CD14-positive monocyte (primary cell): ENCODE measurements at regions not wholly inside any gene's neighbourhood (a gene's known extent, or its start where the extent isn't known, plus 50 kb on each side); places are given as distances from the start of the nearest gene placed in this dataset.

Experiments used
- DNase-seq, 3 donors: peaks; one replicate each; pipeline ENCODE4 v3.0.0-alpha.2; 2011 to 2022
- H2AFZ ChIP-seq: 2 replicates; pipeline ENCODE4 v1.6.0; 2012; ENCODE audit warnings: mild to moderate bottlenecking, low read depth, low read length, inconsistent platforms; ENCODE audit not compliant: insufficient read depth, poor library complexity, severe bottlenecking
- H3K27ac ChIP-seq, 2 donors: 1 replicate in 1 of 2; 2 replicates in 1 of 2; pipeline ENCODE4 v1.5.1; 2012 to 2013; ENCODE audit warnings: low read length in 2 of 2, control low read depth in 1 of 2, inconsistent platforms in 1 of 2, low read depth in 1 of 2, mild to moderate bottlenecking in 1 of 2
- H3K27me3 ChIP-seq, 2 donors: one replicate each; pipeline versions ENCODE4 v1.6.0 to v1.6.1; 2011 to 2013; ENCODE audit warnings: low read length in 2 of 2; ENCODE audit not compliant: control insufficient read depth in 2 of 2, insufficient read depth in 2 of 2
- H3K36me3 ChIP-seq, 2 donors: replicated peaks in 1 of 2; 1 replicate in 1 of 2; 2 replicates in 1 of 2; pipeline versions ENCODE4 v1.5.1 to v1.6.1; 2012 to 2013; ENCODE audit warnings: low read length in 2 of 2, control low read depth in 1 of 2, inconsistent platforms in 1 of 2, mild to moderate bottlenecking in 1 of 2; ENCODE audit not compliant: insufficient read depth in 2 of 2, control insufficient read depth in 1 of 2
- H3K4me1 ChIP-seq, 2 donors: 1 replicate in 1 of 2; 2 replicates in 1 of 2; pipeline versions ENCODE4 v1.5.1 to v1.6.1; 2012 to 2013; ENCODE audit warnings: low read length in 2 of 2, control low read depth in 1 of 2, inconsistent platforms in 1 of 2, mild to moderate bottlenecking in 1 of 2, moderate library complexity in 1 of 2; ENCODE audit not compliant: insufficient read depth in 2 of 2, control insufficient read depth in 1 of 2
- H3K4me2 ChIP-seq: replicated peaks from 2 replicates; pipeline ENCODE3; 2012; ENCODE audit warnings: low read length, moderate library complexity, mild to moderate bottlenecking; ENCODE audit not compliant: poor library complexity, severe bottlenecking; ENCODE audit errors: extremely low read depth
- H3K4me3 ChIP-seq, 3 experiments: fragments of 200-600 bp in 1 of 3; sonication (generic) in 1 of 3; replicated peaks in 1 of 3; 1 replicate in 2 of 3; 2 replicates in 1 of 3; pipeline ENCODE4 v1.5.1; 2011 to 2013; ENCODE audit warnings: low read length in 3 of 3, mild to moderate bottlenecking in 3 of 3, control low read depth in 2 of 3, low read depth in 2 of 3, inconsistent platforms in 1 of 3, moderate library complexity in 1 of 3
- H3K79me2 ChIP-seq: 2 replicates; pipeline ENCODE4 v1.6.0; 2012; ENCODE audit warnings: mild to moderate bottlenecking, control low read depth, inconsistent platforms, low read length, moderate library complexity; ENCODE audit not compliant: insufficient read depth
- H3K9ac ChIP-seq: 2 replicates; pipeline ENCODE4 v1.6.0; 2017; ENCODE audit warnings: low read length, mild to moderate bottlenecking; ENCODE audit not compliant: insufficient read depth, poor library complexity, severe bottlenecking
- H3K9me3 ChIP-seq, 2 donors: replicated peaks in 1 of 2; 1 replicate in 1 of 2; 2 replicates in 1 of 2; pipeline versions ENCODE4 v1.5.1 to v1.6.1; 2012 to 2013; ENCODE audit warnings: low read length in 2 of 2, control low read depth in 1 of 2; ENCODE audit not compliant: control insufficient read depth in 1 of 2, insufficient read depth in 1 of 2
- H4K20me1 ChIP-seq: 2 replicates; pipeline ENCODE4 v1.6.0; 2012; ENCODE audit warnings: mild to moderate bottlenecking, low read length, control low read depth, moderate library complexity; ENCODE audit not compliant: insufficient read depth
- H3K27ac Mint-ChIP-seq, 7 donors: one replicate each; pipeline ENCODE4 v1.8.0; 2020; ENCODE audit warnings: mild to moderate bottlenecking in 7 of 7, mixed read lengths in 7 of 7, moderate library complexity in 6 of 7, inconsistent platforms in 2 of 7
- H3K27me3 Mint-ChIP-seq, 3 donors: one replicate each; pipeline ENCODE4 v1.8.0; 2021 to 2022; ENCODE audit warnings: low read depth in 3 of 3, mild to moderate bottlenecking in 3 of 3, mixed read lengths in 3 of 3, moderate library complexity in 3 of 3, inconsistent platforms in 1 of 3
- H3K36me3 Mint-ChIP-seq, 2 donors: one replicate each; pipeline ENCODE4 v1.8.0; 2020; ENCODE audit warnings: mixed read lengths in 2 of 2, inconsistent platforms in 1 of 2, mild to moderate bottlenecking in 1 of 2
- H3K4me1 Mint-ChIP-seq: one replicate; pipeline ENCODE4 v1.8.0; 2020; ENCODE audit warnings: mild to moderate bottlenecking, mixed read lengths
- H3K4me3 Mint-ChIP-seq, 2 donors: one replicate each; pipeline ENCODE4 v1.8.0; 2020; ENCODE audit warnings: mild to moderate bottlenecking in 2 of 2, mixed read lengths in 2 of 2, moderate library complexity in 1 of 2
- H3K9me3 Mint-ChIP-seq, 7 donors: one replicate each; pipeline ENCODE4 v1.8.0; 2020 to 2022; ENCODE audit warnings: mixed read lengths in 7 of 7, mild to moderate bottlenecking in 6 of 7, moderate library complexity in 6 of 7, inconsistent platforms in 2 of 7
- WGBS: methylation state at CpG from one replicate; pipeline ENCODE4 v1.1.5; 2013; ENCODE audit warnings: missing lambda C conversion rate; ENCODE audit not compliant: insufficient coverage; 5-methylcytosine and 5-hydroxymethylcytosine counted together
- intact Hi-C, 2 donors: fragments of 100-400 bp; cut with micrococcal nuclease; formaldehyde crosslinking; loops; one replicate each; pipeline versions ENCODE4 v1.15.0 to v1.15.1; 2023
- TF ChIP-seq, protein P1 (sequence below): fragments of 200-600 bp; IDR thresholded peaks from one replicate; pipeline ENCODE4 v1.8.0; 2022; ENCODE audit warnings: antibody characterized with exemption, mild to moderate bottlenecking

DNA sequence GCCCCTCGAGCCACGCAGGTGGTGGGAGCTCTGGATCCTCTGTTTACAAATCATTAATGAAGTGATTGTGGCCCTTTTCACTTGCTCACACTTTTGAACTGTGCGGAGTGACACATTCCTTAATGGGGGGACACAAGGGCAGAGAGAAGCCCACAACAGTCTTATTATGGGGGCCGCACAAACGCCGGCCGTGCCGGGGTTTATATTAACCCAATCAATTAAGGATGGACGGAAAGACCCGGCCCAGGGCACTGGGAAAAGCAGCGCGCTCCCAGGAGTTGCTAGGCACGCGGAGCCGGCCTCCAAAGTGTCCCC is 634.8 kb downstream of the IRX1 start:
- Histone ChIP-seq H3K27me3 (no peaks in the 10 kb centered on the region), H3K9me3 (peaks cover 7 to 9% of the 10 kb centered on the region in 2 donors), H3K4me1 (no peaks in the 10 kb centered on the region), H3K36me3 (no peaks in the 10 kb centered on the region), H3K79me2 (no peaks in the 10 kb centered on the region), H2AFZ (no peak overlapping the region), H3K4me3 (no peak overlapping the region), H3K9ac (no peak overlapping the region), H3K27ac (no peak overlapping the region), H3K4me2 (no peak overlapping the region), H4K20me1 (no peaks in the 10 kb centered on the region)
- Mint-ChIP-seq H3K36me3 (no peaks in the 10 kb centered on the region), H3K4me3 (no peak overlapping the region), H3K27ac (no peak overlapping the region), H3K4me1 (no peaks in the 10 kb centered on the region), H3K9me3 (peaks cover 3 to 15% (median 10%) of the 10 kb centered on the region in 7 donors), H3K27me3 (peaks cover 2 to 4% (median 3%) of the 10 kb centered on the region in 3 donors)
- TF ChIP-seq, protein P1, sequence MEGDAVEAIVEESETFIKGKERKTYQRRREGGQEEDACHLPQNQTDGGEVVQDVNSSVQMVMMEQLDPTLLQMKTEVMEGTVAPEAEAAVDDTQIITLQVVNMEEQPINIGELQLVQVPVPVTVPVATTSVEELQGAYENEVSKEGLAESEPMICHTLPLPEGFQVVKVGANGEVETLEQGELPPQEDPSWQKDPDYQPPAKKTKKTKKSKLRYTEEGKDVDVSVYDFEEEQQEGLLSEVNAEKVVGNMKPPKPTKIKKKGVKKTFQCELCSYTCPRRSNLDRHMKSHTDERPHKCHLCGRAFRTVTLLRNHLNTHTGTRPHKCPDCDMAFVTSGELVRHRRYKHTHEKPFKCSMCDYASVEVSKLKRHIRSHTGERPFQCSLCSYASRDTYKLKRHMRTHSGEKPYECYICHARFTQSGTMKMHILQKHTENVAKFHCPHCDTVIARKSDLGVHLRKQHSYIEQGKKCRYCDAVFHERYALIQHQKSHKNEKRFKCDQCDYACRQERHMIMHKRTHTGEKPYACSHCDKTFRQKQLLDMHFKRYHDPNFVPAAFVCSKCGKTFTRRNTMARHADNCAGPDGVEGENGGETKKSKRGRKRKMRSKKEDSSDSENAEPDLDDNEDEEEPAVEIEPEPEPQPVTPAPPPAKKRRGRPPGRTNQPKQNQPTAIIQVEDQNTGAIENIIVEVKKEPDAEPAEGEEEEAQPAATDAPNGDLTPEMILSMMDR = no peak
- WGBS = 100% methylated on average over 1 of the region's 15 CpGs
- intact Hi-C loops = no loop called here
- no peak for DNase-seq

DNA sequence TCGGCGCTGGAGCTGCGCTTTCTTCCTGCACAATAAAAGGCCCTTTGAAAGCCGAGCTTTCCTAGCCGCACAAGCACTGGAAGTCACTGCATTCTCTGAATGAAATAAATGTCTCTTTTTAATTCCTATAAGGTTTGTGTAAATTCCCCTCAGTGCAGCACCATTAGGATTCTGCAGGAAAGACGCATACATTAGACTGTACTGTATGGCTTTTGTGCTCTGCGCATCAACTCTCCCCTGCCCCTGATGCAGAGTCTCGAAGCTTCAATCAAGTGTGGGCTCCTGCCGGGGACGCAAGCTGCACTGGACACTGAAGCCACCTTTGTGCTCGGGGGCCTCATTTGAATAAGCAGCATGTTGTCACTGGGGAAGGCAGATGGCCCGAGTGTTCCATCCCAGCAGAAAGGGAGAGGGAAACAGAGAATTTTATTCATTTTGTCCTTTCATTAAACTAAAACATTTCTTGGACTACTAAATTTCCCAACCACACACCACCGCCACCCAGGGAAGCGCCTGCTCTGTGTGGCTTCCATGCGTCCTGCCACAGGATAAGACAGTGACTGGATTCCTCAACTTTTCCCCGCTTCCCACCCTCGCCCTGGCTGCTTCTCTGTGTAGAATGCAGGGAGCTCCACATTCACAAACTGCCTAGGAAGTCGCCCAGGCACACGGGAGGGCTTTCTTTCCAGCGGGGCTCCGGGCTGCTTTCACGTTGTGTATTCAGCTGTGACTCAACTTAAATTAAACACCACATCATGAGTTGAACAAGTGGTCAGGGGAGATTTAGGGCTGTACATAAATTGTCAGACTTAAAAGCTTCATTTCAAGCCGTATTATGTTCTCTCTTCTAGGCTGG is 635.4 kb downstream of the IRX1 start:
- Histone ChIP-seq H2AFZ (no peak overlapping the region), H3K79me2 (no peaks in the 10 kb centered on the region), H3K4me2 (no peak overlapping the region), H3K27me3 (no peaks in the 10 kb centered on the region), H3K9me3 (peaks cover 7 to 9% of the 10 kb centered on the region in 2 donors), H3K4me1 (no peaks in the 10 kb centered on the region), H3K9ac (no peak overlapping the region), H3K27ac (no peak overlapping the region), H3K4me3 (no peak overlapping the region), H4K20me1 (no peaks in the 10 kb centered on the region), H3K36me3 (no peaks in the 10 kb centered on the region)
- Mint-ChIP-seq H3K4me1 (no peaks in the 10 kb centered on the region), H3K9me3 (peaks cover 3 to 15% (median 10%) of the 10 kb centered on the region in 7 donors), H3K36me3 (no peaks in the 10 kb centered on the region), H3K27me3 (peaks cover 2 to 4% (median 3%) of the 10 kb centered on the region in 3 donors), H3K27ac (no peak overlapping the region), H3K4me3 (no peak overlapping the region)
- intact Hi-C loops = no loop called here
- TF ChIP-seq, protein P1 = no peak
- no peak for DNase-seq
- WGBS = 90% methylated on average over 11 of the region's 23 CpGs
